ENCODE measurements at regions not wholly inside any gene's neighbourhood (a gene's known extent, or its start where the extent isn't known, plus 50 kb on each side); places are given as distances from the start of the nearest gene placed in this dataset.
"Not testable (repeated sequence)": the region's sequence is repeated elsewhere in the genome, so short reads cannot be mapped to it uniquely, and the experiment has no call there.

DNA sequence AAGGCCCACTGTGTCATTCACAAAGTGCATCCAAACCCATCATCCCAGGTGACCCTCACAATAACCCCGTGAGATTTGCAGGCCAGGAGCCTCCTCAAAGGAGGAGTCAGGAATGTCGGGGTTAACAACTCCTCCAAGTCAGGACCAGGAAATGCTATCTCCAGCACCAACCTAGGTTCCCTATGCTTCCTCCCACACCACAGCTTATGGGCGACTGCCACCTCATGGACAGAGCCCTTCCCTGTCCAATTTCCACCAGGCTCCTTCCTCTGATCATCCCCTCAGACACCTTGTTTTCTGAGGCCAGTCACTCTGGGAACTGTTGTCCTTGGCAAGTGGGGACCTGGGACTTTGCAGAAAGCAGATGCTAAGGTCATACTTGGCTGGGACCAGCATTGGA is 77.8 kb downstream of the LIMS3 start:
- not testable (repeated sequence) for H3K4me1 Mint-ChIP-seq; DNase-seq; H3K9me3 ChIP-seq (ENCODE audit: control insufficient read depth in 2 of 2, low read length in 2 of 2); H3K4me3 ChIP-seq (ENCODE audit: low read depth, low read length); H3K36me3 Mint-ChIP-seq; H3K36me3 ChIP-seq (ENCODE audit: control insufficient read depth, insufficient read depth, low read length); H3K27me3 ChIP-seq (ENCODE audit: control insufficient read depth, insufficient read depth, low read length); H3K4me3 Mint-ChIP-seq; H3K27ac ChIP-seq (ENCODE audit: insufficient read depth, low read length, poor library complexity, severe bottlenecking); H3K27me3 Mint-ChIP-seq; H3K9me3 Mint-ChIP-seq; H3K27ac Mint-ChIP-seq; H3K4me1 ChIP-seq (ENCODE audit: control insufficient read depth, insufficient read depth, low read length, poor library complexity, severe bottlenecking)
- peak in 1 of 2 donors; percentile 7 for ATAC-seq (ENCODE audit: low read depth in 2 of 2)

GRCh38 chr2:109980754-109981153 is 82.3 kb downstream of the LIMS3 start:
- not testable (repeated sequence) for H3K4me3 ChIP-seq (ENCODE audit: low read depth, low read length); H3K4me1 ChIP-seq (ENCODE audit: control insufficient read depth, insufficient read depth, low read length, poor library complexity, severe bottlenecking); H3K4me3 Mint-ChIP-seq; H3K4me1 Mint-ChIP-seq; H3K9me3 Mint-ChIP-seq; H3K27me3 ChIP-seq (ENCODE audit: control insufficient read depth, insufficient read depth, low read length); H3K27ac ChIP-seq (ENCODE audit: insufficient read depth, low read length, poor library complexity, severe bottlenecking); H3K36me3 ChIP-seq (ENCODE audit: control insufficient read depth, insufficient read depth, low read length); H3K36me3 Mint-ChIP-seq; H3K27ac Mint-ChIP-seq; H3K9me3 ChIP-seq (ENCODE audit: control insufficient read depth in 2 of 2, low read length in 2 of 2); DNase-seq; H3K27me3 Mint-ChIP-seq
- peak; percentile 47 to 52 for ATAC-seq (ENCODE audit: low read depth in 2 of 2)

DNA sequence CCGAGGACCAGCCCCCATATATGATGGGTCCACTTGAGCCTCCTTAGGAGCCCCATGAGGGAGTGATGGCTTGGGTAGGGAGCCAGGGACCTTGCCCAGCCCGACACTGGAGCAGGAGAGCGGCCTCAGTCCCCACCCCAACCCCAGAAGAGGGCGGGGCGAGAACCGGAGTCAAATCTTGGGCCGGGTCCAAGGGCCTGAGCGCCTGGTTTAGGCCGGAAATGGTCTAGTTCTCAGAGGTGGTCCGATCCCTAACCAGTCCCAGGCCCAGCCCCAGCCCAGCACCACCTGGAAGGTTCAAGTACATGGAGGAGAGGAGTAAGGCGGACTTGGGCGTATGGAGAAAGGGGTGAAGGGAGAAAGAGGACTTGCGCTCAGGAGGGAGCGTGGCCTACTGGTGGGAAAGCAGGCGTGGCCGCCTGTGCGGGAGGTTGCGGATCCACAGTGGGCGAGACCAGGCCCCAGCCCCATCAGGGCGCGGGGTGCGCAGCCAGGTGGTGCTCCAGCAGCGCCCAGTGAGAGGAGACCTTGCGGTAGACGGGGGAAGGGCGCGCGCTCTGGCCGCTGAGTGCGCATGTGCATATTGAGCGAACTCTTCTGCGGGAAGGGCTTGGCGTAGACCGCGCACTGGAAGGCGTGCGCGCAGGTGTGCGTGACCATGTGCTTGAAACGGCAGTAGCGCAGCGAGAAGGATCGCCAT is 88.1 kb downstream of the LIMS3 start:
- not testable (repeated sequence) for H3K9me3 ChIP-seq (ENCODE audit: control insufficient read depth in 2 of 2, low read length in 2 of 2); DNase-seq; H3K4me1 Mint-ChIP-seq; H3K4me1 ChIP-seq (ENCODE audit: control insufficient read depth, insufficient read depth, low read length, poor library complexity, severe bottlenecking); H3K36me3 Mint-ChIP-seq; H3K36me3 ChIP-seq (ENCODE audit: control insufficient read depth, insufficient read depth, low read length); H3K4me3 ChIP-seq (ENCODE audit: low read depth, low read length); H3K27ac ChIP-seq (ENCODE audit: insufficient read depth, low read length, poor library complexity, severe bottlenecking); H3K27me3 ChIP-seq (ENCODE audit: control insufficient read depth, insufficient read depth, low read length); H3K27me3 Mint-ChIP-seq; H3K9me3 Mint-ChIP-seq; H3K27ac Mint-ChIP-seq; ATAC-seq (ENCODE audit: low read depth in 2 of 2); H3K4me3 Mint-ChIP-seq

DNA sequence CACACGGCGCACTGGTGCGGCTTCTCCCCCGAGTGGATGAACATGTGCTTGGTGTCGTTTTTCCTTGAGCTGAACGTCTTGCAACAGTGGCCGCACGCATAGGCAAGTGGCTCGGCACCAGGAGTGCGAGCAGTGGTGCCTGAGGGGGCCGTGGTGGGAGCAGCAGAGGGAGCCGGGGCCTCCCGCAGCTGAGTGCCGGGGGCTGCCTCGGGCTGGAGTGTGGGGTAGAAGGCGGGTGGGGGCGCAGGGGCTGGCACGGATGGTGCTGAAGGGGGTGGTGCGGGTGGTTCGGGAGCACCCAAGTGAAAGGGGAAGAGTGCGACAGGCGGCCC is 88.6 kb downstream of the LIMS3 start:
- not testable (repeated sequence) for H3K4me1 ChIP-seq (ENCODE audit: control insufficient read depth, insufficient read depth, low read length, poor library complexity, severe bottlenecking); H3K9me3 Mint-ChIP-seq; H3K27ac ChIP-seq (ENCODE audit: insufficient read depth, low read length, poor library complexity, severe bottlenecking); H3K4me3 Mint-ChIP-seq; H3K27me3 ChIP-seq (ENCODE audit: control insufficient read depth, insufficient read depth, low read length); H3K36me3 ChIP-seq (ENCODE audit: control insufficient read depth, insufficient read depth, low read length); H3K9me3 ChIP-seq (ENCODE audit: control insufficient read depth in 2 of 2, low read length in 2 of 2); H3K36me3 Mint-ChIP-seq; H3K4me1 Mint-ChIP-seq; H3K4me3 ChIP-seq (ENCODE audit: low read depth, low read length); ATAC-seq (ENCODE audit: low read depth in 2 of 2); DNase-seq; H3K27ac Mint-ChIP-seq; H3K27me3 Mint-ChIP-seq

DNA sequence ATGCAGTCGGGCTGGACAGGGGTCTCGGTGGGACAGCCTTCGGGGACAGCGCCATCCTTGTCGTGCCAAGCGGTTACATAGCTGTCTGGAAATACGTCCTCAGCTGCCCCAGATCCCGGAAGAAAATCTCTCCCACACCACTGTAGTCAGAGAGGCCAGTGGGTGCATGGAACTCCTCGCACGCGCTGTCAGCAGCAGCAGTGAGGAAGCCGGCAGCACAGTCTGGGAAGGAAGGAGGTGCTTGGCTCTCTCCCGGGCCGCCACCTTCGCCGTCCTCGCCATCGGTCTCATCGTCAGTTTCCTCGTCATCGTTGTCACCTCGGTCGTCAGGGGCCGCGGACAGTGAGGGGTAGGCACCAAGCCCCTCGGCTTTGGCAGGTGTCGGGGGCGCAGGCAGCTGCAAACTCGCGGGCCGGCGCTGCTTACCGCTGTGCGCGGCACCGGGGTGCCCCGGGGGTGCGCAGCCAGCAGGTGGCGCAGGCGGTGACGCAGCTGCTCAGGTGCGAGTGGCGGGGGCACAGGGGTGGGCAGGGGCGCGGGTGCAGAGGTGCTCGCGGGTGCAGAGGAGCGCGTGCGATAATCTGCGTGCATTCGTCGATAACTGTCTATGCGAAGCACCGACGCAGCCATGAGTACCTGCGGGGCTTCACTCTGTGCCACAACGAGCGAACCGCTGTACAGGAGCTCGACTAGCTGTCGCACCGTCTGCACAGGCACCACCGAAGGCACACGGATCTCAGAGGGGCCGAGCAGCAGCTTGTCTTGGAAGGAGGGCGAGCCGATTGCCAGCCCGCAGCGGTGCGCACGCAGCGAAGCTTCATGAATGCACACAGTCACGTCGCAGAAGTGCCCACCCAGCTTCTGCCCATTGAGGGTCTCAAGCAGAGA is 89.2 kb downstream of the LIMS3 start:
- not testable (repeated sequence) for H3K4me1 Mint-ChIP-seq; H3K27me3 ChIP-seq (ENCODE audit: control insufficient read depth, insufficient read depth, low read length); H3K4me3 Mint-ChIP-seq; H3K36me3 Mint-ChIP-seq; DNase-seq; H3K4me1 ChIP-seq (ENCODE audit: control insufficient read depth, insufficient read depth, low read length, poor library complexity, severe bottlenecking); H3K9me3 ChIP-seq (ENCODE audit: control insufficient read depth in 2 of 2, low read length in 2 of 2); H3K36me3 ChIP-seq (ENCODE audit: control insufficient read depth, insufficient read depth, low read length); H3K27me3 Mint-ChIP-seq; H3K27ac ChIP-seq (ENCODE audit: insufficient read depth, low read length, poor library complexity, severe bottlenecking); H3K9me3 Mint-ChIP-seq; H3K4me3 ChIP-seq (ENCODE audit: low read depth, low read length); H3K27ac Mint-ChIP-seq
- peak; percentile 67 to 77 for ATAC-seq (ENCODE audit: low read depth in 2 of 2)

- not testable (repeated sequence) for H3K4me3 ChIP-seq (ENCODE audit: low read depth, low read length); ATAC-seq (ENCODE audit: low read depth in 2 of 2); H3K36me3 Mint-ChIP-seq; H3K9me3 ChIP-seq (ENCODE audit: control insufficient read depth in 2 of 2, low read length in 2 of 2); H3K36me3 ChIP-seq (ENCODE audit: control insufficient read depth, insufficient read depth, low read length); H3K27ac Mint-ChIP-seq; H3K4me1 Mint-ChIP-seq; H3K9me3 Mint-ChIP-seq; DNase-seq; H3K27ac ChIP-seq (ENCODE audit: insufficient read depth, low read length, poor library complexity, severe bottlenecking); H3K27me3 Mint-ChIP-seq; H3K4me3 Mint-ChIP-seq; H3K4me1 ChIP-seq (ENCODE audit: control insufficient read depth, insufficient read depth, low read length, poor library complexity, severe bottlenecking); H3K27me3 ChIP-seq (ENCODE audit: control insufficient read depth, insufficient read depth, low read length)
Observed at GRCh38 chr2:109999395-109999794, 100.9 kb downstream of the LIMS3 start.

- H3K27ac Mint-ChIP-seq: not testable (repeated sequence)
Observed at GRCh38 chr2:110002502-110002901, 104.0 kb downstream of the LIMS3 start.

DNA sequence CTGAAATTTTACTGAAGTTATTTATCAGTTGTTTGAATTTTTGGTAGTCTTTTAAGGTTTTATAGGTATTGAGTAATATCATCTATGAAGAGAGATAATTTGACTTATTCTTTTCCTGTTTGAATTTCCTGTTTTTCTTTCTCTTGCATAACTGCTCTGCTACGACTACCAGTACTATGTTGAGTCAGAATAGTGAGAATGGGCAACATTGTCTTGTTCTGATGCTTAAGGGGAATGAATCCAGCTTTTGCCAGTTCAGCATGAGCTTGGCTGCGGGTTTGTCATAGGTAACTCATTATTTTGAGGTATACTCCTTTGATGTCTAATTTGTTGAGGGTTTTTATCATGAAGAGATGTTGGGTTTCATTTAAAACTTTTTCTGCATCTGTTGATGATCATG is 102.2 kb downstream of the MALL start:
- not testable (repeated sequence) for H3K4me3 Mint-ChIP-seq; H3K27ac Mint-ChIP-seq; H3K27ac ChIP-seq (ENCODE audit: insufficient read depth, low read length, poor library complexity, severe bottlenecking); DNase-seq; H3K36me3 ChIP-seq (ENCODE audit: control insufficient read depth, insufficient read depth, low read length); H3K27me3 Mint-ChIP-seq; H3K4me1 Mint-ChIP-seq; H3K9me3 ChIP-seq (ENCODE audit: control insufficient read depth in 2 of 2, low read length in 2 of 2); ATAC-seq (ENCODE audit: low read depth in 2 of 2); H3K9me3 Mint-ChIP-seq; H3K4me3 ChIP-seq (ENCODE audit: low read depth, low read length); H3K4me1 ChIP-seq (ENCODE audit: control insufficient read depth, insufficient read depth, low read length, poor library complexity, severe bottlenecking); H3K36me3 Mint-ChIP-seq; H3K27me3 ChIP-seq (ENCODE audit: control insufficient read depth, insufficient read depth, low read length)

More at GRCh38 chr2:110002502-110002901, 104.0 kb downstream of the LIMS3 start:
- H3K4me1 ChIP-seq (ENCODE audit: control insufficient read depth, insufficient read depth, low read length, poor library complexity, severe bottlenecking); H3K9me3 ChIP-seq (ENCODE audit: control insufficient read depth in 2 of 2, low read length in 2 of 2); H3K27ac ChIP-seq (ENCODE audit: insufficient read depth, low read length, poor library complexity, severe bottlenecking); H3K36me3 Mint-ChIP-seq; H3K4me1 Mint-ChIP-seq; H3K27me3 ChIP-seq (ENCODE audit: control insufficient read depth, insufficient read depth, low read length); H3K4me3 Mint-ChIP-seq; H3K4me3 ChIP-seq (ENCODE audit: low read depth, low read length); DNase-seq; H3K27me3 Mint-ChIP-seq; H3K36me3 ChIP-seq (ENCODE audit: control insufficient read depth, insufficient read depth, low read length); H3K9me3 Mint-ChIP-seq; ATAC-seq (ENCODE audit: low read depth in 2 of 2): not testable (repeated sequence)

Measured in CD4-positive, CD25-positive, alpha-beta regulatory T cell (primary cell).